ENCODE measurements at regions not wholly inside any gene's neighbourhood (a gene's known extent, or its start where the extent isn't known, plus 50 kb on each side); places are given as distances from the start of the nearest gene placed in this dataset.
"Not testable (repeated sequence)": the region's sequence is repeated elsewhere in the genome, so short reads cannot be mapped to it uniquely, and the experiment has no call there.

DNA sequence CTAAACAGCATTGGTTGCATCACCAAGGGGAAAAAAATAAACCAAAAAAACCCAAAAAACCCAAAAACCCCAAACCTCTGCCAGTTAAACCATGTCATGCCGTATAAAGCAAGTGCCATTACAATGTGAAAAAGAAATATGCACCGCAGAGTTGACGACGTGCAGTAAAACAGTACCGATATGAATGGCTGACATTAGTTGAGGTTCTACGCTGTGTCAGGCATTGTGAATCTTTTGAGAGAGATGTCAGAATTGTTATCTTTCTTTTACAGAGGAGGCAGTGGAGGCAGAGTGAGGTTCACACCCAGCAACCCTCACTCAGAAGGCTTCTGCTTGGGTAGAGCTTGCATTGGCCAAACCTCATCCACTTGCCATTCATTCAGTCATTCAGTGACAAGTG is 306.5 kb upstream of the PLGLB2 start:
- not testable (repeated sequence) for DNase-seq (ENCODE audit: low spot score in 2 of 2); FAIRE-seq

DNA sequence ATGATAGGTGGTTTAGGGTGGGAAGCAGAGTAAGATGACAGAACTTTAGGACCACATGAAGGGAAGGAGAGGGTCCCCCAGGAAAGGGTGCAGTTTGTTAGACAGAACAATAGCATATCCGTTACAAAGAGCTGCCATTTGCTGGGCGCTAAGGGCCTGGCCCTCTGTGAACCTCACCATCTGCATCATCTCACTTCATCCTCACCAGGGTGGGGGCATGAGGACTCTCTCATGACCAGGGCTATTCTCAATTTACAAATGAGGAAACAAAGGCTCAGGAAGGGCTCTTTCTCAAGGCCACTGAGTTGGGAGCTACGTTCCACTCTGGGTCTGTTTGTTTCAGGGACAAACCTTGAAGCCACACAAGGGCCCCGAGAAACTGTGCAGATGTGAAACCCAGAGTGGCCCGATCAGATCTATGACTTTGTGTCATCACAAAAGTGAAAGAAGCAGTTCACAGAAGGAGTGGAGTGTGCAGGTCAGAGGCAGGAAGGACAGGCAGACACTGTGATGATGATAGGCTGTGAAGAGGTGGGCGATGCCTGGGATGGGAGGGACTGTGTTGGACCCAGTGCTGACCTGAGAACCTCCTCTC is 304.8 kb upstream of the PLGLB2 start:
- FAIRE-seq; DNase-seq (ENCODE audit: low spot score in 2 of 2): not testable (repeated sequence)

DNA sequence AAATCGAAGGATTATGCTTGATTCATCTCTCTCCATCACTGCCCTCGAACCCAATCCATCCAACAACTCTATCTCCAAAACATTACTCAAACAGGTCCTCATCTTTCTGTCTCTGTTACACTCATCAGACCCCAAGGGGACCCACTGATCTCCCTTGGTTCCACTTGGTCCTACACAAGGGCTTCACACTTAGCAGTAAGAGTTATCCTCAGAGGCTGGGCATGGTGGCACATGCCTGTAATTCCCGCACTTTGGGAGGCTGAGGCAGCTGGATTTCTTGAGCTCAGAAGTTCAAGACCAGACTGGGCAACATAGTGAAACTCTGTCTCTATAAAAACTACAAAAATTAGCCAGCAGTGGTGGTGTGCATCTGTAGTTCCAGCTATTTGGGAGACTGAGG is 302.9 kb upstream of the PLGLB2 start:
- not testable (repeated sequence) for DNase-seq (ENCODE audit: low spot score in 2 of 2); FAIRE-seq

DNA sequence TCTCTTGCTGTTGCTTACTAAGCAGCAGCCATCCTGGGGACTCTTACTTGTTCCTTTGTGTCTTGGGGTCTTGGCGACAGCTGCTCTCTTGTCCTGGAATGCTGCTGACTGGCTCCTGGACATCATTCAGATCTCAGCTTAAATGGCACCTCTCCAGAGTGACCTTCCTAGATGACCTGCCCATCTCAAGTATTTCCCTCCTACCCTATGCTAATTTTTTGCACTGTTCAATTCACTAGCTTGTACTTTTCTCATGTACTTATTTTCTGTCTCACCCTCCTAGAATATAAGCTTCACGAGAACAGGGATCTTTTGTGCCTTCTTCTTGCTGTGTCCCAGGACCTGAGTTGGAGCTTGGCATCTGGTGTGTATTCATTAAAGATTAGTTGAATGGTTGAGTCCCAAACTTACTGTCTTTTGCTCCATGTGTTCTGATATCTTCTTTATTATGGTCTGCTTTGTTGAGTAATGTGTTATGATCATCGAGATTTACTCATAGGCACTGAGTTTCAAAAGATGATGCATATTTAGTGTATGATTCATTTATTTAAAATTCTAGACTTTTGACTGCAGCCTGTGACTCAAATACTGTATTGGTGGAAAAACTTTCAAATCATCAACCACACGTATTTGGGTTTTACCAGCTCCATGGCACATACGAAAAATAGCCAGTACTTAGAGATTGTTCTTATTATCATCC is 302.1 kb upstream of the PLGLB2 start:
- FAIRE-seq; DNase-seq (ENCODE audit: low spot score in 2 of 2): not testable (repeated sequence)

DNA sequence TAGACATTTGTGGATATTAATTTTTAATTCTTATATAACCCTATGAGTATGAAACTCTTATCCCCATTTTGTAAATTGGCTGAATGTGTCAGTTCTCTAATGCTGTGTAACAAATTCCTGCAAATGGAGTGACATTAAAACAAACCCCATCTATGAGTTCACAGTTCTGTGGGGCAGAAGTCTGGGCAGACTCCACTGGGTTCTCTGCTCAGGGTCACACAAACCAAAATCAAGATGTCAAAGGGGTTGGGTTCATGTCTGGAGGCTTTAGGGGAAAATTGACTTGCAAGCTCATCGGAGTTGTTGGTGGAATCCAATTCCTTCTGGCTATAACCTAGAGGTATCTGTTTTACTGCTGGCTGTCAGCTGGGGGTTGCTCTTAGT is 301.6 kb upstream of the PLGLB2 start:
- FAIRE-seq; DNase-seq (ENCODE audit: low spot score in 2 of 2): not testable (repeated sequence)

DNA sequence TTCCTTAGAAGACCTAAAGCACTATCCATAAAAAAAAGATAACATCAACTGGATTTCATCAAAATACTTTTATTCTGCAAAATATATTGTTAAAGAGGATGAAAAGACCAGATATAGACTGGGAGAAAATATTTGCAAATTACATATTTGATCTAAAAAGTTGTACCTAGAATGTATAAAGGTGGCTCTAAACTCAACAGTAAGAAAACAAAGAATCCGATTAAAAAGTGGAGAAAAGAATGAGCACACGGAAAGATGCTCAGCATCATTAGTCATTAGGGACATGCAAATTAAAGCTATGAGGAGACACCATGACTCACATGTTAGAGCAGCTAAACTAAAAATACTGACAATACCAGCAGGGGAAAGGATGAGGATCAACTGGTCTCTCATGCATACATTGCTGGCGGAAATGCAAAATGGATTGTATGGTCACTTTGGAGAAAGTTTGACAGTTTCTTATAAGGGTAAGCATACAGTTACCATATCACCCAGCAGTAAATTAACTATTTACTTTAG is 298.4 kb upstream of the PLGLB2 start:
- not testable (repeated sequence) for FAIRE-seq; DNase-seq (ENCODE audit: low spot score in 2 of 2)

DNA sequence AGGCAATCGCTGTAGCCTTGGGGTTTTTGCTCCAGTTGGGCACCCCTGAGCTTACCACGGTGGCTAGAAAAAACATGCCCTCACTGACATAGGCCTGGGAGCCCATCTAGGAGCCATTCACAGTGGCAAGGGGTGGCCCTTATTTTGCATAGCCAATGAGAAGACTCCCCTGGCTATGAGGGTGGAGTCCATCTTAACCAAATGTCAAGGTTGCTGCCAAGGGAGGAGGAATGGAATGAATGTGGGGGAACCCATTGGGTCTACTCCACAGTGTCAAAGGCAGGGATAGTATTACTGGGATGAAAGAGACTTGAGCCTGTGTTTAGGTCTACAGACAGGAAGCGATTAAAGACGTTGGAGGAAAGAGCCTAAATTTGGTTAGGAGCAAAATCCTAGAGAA is 295.7 kb upstream of the PLGLB2 start:
- not testable (repeated sequence) for FAIRE-seq; DNase-seq (ENCODE audit: low spot score in 2 of 2)

DNA sequence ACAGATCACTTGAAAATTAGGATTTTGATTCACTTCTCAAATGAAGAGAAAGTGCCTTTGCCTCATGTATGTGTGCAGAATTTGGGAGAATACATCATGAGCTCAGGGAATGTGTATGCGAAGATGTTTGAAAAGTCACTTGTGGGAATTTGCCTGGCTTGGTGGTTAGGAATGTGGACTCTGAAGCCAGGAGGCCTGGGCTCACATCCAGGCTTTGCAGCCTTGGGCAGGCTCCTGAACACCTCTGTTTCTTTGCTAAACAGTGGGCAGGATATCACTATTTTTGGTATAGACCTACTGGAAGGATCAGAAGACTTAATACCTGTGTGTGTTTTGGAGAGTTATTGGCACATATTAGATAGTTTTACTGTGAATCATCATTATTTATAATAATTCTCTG is 295.0 kb upstream of the PLGLB2 start:
- FAIRE-seq; DNase-seq (ENCODE audit: low spot score in 2 of 2): not testable (repeated sequence)

DNA sequence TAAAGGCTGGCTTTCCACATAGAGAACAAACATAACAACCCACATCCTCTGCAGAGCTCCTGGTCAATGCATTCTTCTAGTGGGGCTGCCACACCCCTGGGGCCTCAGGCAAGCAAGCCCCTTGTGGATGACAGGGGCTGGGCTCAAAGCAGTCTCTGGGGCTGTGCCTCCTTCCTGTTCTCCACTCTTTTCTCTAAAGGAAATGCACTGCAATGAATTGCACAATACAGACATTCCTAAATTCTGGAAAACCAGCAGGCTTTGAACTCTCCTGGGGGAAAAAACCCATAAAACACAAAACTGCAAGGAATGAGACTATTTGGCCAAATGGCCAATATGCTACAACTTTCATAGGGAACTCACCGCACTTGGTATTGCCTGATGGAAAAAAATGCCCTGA is 293.9 kb upstream of the PLGLB2 start:
- FAIRE-seq; DNase-seq (ENCODE audit: low spot score in 2 of 2): not testable (repeated sequence)

DNA sequence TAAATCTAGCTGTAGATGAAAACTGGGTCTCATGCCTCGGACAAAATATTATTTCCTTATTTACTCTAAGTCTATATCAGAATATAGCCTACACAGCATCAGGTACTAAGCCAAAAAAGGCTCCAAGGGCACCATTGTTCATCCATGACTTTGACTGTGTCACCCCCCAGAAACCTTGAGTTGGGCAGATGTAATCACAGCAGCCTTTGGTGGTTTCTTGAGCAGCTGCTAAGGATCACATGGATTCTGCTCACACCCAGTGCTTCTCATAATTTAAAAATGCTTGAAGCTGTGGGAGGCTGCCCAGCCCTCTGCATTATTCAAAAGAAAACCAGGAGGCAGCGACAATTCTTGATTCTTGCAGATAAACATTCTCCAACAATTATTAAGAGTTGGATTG is 293.5 kb upstream of the PLGLB2 start:
- not testable (repeated sequence) for DNase-seq (ENCODE audit: low spot score in 2 of 2); FAIRE-seq

DNA sequence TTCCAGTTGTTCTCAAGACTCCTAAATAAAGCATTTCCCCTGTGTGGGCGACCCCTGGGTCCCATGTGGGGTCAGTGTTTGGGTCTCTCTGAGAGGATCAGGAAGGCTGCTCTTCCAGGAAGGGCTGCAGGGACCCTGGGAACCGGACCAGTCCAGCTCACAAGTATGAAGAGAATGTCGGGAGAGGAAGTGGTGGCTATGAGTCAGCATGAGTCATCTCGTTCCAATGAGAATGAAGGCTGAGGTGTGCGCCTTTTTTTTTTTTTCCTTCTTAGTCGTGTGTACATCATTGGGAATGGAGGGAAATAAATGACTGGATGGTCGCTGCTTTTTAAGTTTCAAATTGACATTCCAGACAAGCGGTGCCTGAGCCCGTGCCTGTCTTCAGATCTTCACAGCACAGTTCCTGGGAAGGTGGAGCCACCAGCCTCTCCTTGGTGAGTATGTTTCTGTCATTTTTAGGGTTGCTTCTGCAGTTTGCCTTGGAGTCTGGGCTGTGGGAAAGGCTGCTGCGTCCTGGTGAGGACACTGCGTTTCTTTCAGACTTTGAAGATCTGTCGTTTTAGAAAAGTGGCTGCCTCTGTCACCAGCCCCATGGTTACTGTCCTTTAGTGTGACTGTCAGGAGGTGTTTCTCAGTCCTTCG is 292.6 kb upstream of the PLGLB2 start:
- FAIRE-seq; DNase-seq (ENCODE audit: low spot score in 2 of 2): not testable (repeated sequence)

DNA sequence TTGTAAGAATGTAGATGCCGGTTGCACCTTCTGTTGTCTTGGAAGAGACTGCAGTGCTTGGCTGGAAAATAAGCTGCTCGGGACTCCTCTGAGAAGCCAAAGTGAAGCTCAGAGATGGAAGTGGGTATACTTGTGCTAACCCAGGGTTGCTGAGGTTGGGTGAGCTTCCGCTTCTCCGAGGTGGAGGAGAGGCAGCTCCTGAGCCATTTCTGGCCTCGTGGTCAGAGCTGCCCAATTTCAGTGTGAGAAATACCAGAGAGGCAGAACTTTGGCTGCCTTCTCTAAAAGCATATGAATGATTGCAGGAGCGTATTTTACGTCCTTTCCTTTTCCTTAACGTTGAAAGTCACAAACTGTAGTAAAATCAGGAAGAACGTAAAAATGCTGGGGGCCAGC is 292.0 kb upstream of the PLGLB2 start:
- DNase-seq (ENCODE audit: low spot score in 2 of 2); FAIRE-seq: not testable (repeated sequence)

DNA sequence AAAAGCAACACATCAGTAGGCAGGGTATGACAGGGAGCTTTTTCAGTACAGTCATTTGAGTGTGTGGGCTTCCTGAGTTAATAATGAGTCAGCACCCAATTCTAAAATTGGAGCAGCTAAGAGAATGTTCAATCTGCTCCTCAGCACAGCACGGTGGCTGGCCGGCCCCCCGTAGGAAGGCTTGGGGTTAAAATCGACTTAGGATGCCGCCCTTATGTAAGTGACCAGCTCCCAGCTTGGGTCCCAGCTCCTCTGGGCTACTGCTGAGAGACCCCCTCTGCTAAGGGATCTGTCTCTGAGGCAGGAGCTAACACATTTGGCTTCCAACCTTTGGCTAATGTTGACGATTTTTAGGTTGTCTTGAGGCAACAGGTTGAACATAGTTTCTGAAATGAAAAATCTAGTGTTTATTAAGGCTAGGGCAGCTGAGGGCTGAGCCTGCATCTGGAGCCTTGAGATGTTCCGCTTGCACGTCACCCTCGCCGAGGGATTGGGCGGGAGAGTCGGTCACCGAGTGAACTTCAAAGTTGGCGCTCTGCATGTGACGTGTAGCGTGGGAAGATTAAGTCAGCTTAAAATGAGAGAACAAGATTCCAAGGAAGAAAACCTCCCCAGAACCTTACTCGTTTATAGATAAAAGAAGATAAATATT is 291.3 kb upstream of the PLGLB2 start:
- FAIRE-seq; DNase-seq (ENCODE audit: low spot score in 2 of 2): not testable (repeated sequence)

DNA sequence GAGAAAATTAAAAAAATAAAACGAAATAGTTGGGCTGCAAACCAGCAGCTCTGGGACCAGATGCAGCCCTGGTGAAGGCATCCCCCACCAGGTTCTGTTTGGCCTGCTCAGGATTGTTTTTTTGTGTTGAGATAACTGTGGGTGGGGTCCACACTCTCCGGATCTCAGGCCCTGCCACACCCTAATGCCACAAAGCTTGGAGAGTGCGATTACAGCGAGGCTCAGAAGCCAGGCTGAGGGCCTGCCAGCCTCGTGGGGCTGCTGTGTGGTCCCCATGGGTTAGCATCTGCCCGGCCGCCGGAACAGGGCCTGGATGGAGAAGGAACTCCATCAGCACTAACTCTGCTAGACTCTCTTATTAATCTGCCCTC is 290.8 kb upstream of the PLGLB2 start:
- not testable (repeated sequence) for FAIRE-seq

DNA sequence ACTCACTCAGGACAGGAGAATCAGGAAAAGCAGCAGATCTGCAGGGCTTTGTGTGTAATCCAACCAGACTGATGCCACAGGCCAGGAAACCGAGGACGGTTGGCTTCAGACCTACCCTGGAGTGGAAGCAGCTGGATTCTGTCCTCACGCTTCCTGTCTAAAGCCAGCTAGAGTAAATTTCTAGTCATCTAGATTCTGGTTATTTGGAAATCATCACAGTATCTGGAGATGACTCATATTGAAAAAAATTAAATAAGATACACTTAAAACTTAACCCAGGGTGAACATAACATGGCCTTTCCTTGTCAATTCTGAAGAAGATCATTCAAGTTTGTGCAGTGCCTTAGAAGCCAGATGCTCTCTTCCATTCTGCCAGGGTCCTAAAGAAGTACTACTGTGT is 288.9 kb upstream of the PLGLB2 start:
- not testable (repeated sequence) for DNase-seq (ENCODE audit: low spot score in 2 of 2); FAIRE-seq

More for the DNA sequence above, 290.8 kb upstream of the PLGLB2 start:
- DNase-seq (ENCODE audit: low spot score in 2 of 2), result not testable (repeated sequence)

DNA sequence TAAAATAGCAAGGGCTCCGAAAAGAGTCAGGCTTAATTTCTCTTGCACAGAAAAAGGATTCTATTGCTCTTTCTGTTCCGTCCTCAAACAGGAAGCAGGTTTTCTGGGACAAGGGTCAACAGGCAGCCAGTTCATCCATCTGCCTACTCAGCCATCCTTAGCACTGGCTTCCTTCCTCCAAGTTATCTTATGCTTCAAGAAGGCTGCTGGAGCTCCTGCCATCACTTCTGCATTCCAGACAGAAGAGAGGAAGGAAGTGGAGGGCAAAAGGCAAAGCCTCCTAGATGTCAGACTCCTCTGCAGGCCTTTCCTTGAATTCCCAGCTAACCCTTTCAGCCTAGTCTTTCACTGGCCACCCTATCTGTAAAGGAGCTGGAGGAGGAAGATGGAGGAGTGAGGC is 287.8 kb upstream of the PLGLB2 start:
- not testable (repeated sequence) for FAIRE-seq; DNase-seq (ENCODE audit: low spot score in 2 of 2)

DNA sequence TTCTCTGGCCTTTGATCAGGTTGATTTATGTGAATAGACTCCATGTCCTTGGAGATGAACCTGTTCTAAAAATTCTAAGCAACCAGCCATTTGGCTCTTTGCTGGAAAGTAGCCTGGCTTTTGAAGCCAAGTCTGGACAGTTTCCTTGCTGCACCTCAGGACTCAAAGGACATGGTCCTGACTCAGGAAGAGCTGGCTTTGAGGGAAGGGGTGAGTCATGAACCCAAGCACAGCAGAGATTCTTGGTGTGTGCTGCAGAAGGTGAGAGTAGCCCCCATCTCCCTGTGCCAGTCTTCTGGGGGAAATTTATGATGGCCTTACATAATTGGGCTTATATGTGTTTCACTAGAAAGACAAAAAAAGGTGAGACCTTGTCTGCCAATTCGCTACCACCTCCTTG is 287.2 kb upstream of the PLGLB2 start:
- FAIRE-seq; DNase-seq (ENCODE audit: low spot score in 2 of 2): not testable (repeated sequence)

DNA sequence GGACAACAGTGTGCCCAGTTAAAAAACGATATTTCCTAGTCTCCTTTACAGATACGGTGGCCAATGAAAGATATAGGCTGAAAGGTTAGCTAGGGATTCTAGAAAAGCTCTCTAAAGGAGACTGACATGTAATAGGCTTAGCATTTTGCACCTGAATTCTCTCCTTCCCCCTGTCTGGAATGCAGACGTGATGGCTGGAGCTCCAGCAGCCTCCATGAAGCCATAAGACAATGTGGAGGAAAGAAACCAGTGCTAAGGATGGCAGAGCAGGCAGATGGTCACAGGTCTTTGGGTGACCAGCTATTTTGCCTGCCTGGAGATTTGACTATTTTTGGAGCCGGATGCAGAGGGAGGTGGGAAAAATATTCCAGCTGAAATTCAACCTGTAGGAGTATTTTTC is 286.2 kb upstream of the PLGLB2 start:
- not testable (repeated sequence) for DNase-seq (ENCODE audit: low spot score in 2 of 2); FAIRE-seq

DNA sequence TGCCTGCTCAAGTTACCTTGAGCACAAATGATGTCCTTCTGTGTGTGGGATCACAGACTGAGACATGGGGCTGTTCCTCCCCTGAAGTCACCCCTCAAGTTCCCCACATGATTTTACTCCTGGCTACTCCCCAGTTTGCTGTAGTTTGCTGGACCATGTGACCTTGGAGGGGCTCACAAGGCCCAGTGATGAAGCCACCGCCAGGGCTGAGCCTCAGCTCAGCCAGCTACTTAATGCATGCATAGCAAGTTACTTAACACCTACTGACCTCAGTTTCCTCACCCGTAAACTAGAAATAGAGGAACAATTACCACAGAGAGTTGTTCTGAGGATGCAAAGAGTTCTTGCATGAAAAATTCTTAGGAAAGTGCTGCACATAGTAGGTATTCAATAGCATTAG is 283.7 kb upstream of the PLGLB2 start:
- not testable (repeated sequence) for FAIRE-seq; DNase-seq (ENCODE audit: low spot score in 2 of 2)

DNA sequence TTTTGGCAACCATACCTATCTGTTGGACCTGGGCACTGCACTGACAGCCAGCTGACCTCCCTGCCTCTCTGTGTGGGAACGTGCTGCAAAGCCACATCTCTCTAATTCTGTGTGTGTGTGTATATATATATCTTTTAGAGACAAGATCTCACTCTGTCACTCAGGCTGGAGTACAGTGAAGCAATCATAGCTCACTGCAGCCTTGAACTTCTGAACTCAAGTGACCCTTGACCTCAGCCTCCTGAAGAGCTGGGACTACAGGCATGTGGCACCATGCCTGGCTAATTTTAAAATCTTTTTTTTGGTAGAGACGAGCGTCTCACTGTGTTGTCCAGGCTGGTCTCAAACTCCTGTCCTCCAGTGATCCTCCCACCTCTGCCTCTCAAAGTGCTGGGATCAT is 282.2 kb upstream of the PLGLB2 start:
- FAIRE-seq; DNase-seq (ENCODE audit: low spot score in 2 of 2): not testable (repeated sequence)

Measured in frontal cortex (tissue), 3 donors.